ENCODE measurements at regions not wholly inside any gene's neighbourhood (a gene's known extent, or its start where the extent isn't known, plus 50 kb on each side); places are given as distances from the start of the nearest gene placed in this dataset.

DNA sequence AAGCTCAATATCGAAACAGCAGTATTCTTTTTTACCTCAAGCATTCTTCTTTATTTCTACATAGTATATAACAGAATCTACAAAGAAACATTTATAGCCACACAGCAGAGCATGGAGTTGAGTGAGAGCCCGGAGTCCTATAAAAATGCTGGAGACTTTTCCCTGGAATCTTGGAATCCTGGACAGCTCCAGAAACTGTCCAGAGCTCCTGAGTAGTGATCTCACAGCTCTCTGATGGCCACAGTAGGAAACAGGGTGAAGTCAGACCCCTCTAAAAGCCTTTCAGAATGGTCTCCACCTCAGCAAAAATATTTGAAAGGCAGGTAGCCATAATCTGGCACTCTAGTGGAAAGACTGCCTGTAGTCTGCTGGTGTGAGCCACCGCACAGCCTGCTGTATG lies 149.3 kb upstream of the STXBP5 start:
- TF ChIP-seq, protein P1, sequence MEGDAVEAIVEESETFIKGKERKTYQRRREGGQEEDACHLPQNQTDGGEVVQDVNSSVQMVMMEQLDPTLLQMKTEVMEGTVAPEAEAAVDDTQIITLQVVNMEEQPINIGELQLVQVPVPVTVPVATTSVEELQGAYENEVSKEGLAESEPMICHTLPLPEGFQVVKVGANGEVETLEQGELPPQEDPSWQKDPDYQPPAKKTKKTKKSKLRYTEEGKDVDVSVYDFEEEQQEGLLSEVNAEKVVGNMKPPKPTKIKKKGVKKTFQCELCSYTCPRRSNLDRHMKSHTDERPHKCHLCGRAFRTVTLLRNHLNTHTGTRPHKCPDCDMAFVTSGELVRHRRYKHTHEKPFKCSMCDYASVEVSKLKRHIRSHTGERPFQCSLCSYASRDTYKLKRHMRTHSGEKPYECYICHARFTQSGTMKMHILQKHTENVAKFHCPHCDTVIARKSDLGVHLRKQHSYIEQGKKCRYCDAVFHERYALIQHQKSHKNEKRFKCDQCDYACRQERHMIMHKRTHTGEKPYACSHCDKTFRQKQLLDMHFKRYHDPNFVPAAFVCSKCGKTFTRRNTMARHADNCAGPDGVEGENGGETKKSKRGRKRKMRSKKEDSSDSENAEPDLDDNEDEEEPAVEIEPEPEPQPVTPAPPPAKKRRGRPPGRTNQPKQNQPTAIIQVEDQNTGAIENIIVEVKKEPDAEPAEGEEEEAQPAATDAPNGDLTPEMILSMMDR (IDR thresholded peaks at IDR 0.05), result no peak
- TF ChIP-seq POLR2AphosphoS5 (IDR thresholded peaks at IDR 0.05; ENCODE audit: low read depth, low read length), result no peak
- TF ChIP-seq, protein P2, sequence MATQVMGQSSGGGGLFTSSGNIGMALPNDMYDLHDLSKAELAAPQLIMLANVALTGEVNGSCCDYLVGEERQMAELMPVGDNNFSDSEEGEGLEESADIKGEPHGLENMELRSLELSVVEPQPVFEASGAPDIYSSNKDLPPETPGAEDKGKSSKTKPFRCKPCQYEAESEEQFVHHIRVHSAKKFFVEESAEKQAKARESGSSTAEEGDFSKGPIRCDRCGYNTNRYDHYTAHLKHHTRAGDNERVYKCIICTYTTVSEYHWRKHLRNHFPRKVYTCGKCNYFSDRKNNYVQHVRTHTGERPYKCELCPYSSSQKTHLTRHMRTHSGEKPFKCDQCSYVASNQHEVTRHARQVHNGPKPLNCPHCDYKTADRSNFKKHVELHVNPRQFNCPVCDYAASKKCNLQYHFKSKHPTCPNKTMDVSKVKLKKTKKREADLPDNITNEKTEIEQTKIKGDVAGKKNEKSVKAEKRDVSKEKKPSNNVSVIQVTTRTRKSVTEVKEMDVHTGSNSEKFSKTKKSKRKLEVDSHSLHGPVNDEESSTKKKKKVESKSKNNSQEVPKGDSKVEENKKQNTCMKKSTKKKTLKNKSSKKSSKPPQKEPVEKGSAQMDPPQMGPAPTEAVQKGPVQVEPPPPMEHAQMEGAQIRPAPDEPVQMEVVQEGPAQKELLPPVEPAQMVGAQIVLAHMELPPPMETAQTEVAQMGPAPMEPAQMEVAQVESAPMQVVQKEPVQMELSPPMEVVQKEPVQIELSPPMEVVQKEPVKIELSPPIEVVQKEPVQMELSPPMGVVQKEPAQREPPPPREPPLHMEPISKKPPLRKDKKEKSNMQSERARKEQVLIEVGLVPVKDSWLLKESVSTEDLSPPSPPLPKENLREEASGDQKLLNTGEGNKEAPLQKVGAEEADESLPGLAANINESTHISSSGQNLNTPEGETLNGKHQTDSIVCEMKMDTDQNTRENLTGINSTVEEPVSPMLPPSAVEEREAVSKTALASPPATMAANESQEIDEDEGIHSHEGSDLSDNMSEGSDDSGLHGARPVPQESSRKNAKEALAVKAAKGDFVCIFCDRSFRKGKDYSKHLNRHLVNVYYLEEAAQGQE (IDR thresholded peaks at IDR 0.05; ENCODE audit: insufficient read depth in 1 of 2, low read depth in 2 of 2, low read length in 1 of 2), result no peak
- no peak for TF ChIP-seq SIN3A (IDR thresholded peaks at IDR 0.05; ENCODE audit: borderline replicate concordance, insufficient read depth, low read depth, low read length)
- TF ChIP-seq TCF7L2 (IDR thresholded peaks at IDR 0.05; ENCODE audit: low read depth, low read length), result no peak
